ENCODE measurements at regions not wholly inside any gene's neighbourhood (a gene's known extent, or its start where the extent isn't known, plus 50 kb on each side); places are given as distances from the start of the nearest gene placed in this dataset.

- intact Hi-C loops (cut with DNase I; ENCODE audit: low total_unique reads): no loop called here
- Histone ChIP-seq H3K27me3 (no peaks in the 10 kb centered on the region), H3K4me1 (no peaks in the 10 kb centered on the region), H3K4me3 (no peak overlapping the region), H3K27ac (no peak overlapping the region), H3K36me3 (no peaks in the 10 kb centered on the region), H3K9me3 (no peaks in the 10 kb centered on the region)
- TF ChIP-seq CTCF (IDR thresholded peaks at IDR 0.05 in 4 of 5, conservative IDR thresholded peaks at IDR 0.05 in 1 of 5) (no peak), POLR2A (IDR thresholded peaks at IDR 0.05) (no peak)
- DNase-seq: no peak
- no peak for ATAC-seq
- in situ Hi-C loops (cut with MboI; ENCODE audit: low sequenced_read_pairs in 4 of 4): no loop called here
Observed at GRCh38 chr4:117491516-117491915, 406.1 kb upstream of the TRAM1L1 start.

- ATAC-seq (no peak), DNase-seq (no peak)
- no peak overlapping the region for H3K4me3 ChIP-seq
- intact Hi-C loops (cut with DNase I; ENCODE audit: low total_unique reads): no loop called here
- H3K27ac ChIP-seq: no peak overlapping the region
- H3K27me3 ChIP-seq: no peaks in the 10 kb centered on the region
- TF ChIP-seq CTCF (IDR thresholded peaks at IDR 0.05 in 4 of 5, conservative IDR thresholded peaks at IDR 0.05 in 1 of 5) (no peak), POLR2A (IDR thresholded peaks at IDR 0.05) (no peak)
- no peaks in the 10 kb centered on the region for H3K9me3 ChIP-seq
- in situ Hi-C loops (cut with MboI; ENCODE audit: low sequenced_read_pairs in 4 of 4): no loop called here
- H3K4me1 ChIP-seq: no peaks in the 10 kb centered on the region
- no peaks in the 10 kb centered on the region for H3K36me3 ChIP-seq
Observed at GRCh38 chr4:117495802-117496201, 410.4 kb upstream of the TRAM1L1 start.

GRCh38 chr4:117512414-117512813, 427.0 kb upstream of the TRAM1L1 start:
- no peaks in the 10 kb centered on the region for H3K4me1 ChIP-seq
- intact Hi-C loops (cut with DNase I; ENCODE audit: low total_unique reads) (no loop called here), in situ Hi-C loops (cut with MboI; ENCODE audit: low sequenced_read_pairs in 4 of 4) (no loop called here)
- no peaks in the 10 kb centered on the region for H3K36me3 ChIP-seq
- H3K27me3 ChIP-seq: no peaks in the 10 kb centered on the region
- TF ChIP-seq POLR2A (IDR thresholded peaks at IDR 0.05): no peak
- no peak for TF ChIP-seq CTCF (IDR thresholded peaks at IDR 0.05 in 4 of 5, conservative IDR thresholded peaks at IDR 0.05 in 1 of 5)
- H3K27ac ChIP-seq: no peak overlapping the region
- DNase-seq: no peak
- no peak overlapping the region for H3K4me3 ChIP-seq
- no peaks in the 10 kb centered on the region for H3K9me3 ChIP-seq
- ATAC-seq: no peak

- Histone ChIP-seq H3K27ac (no peak overlapping the region), H3K36me3 (no peaks in the 10 kb centered on the region), H3K27me3 (no peaks in the 10 kb centered on the region), H3K9me3 (no peaks in the 10 kb centered on the region), H3K4me3 (no peak overlapping the region), H3K4me1 (no peaks in the 10 kb centered on the region)
- TF ChIP-seq CTCF (IDR thresholded peaks at IDR 0.05 in 4 of 5, conservative IDR thresholded peaks at IDR 0.05 in 1 of 5): no peak
- no peak for TF ChIP-seq POLR2A (IDR thresholded peaks at IDR 0.05)
- in situ Hi-C loops (cut with MboI; ENCODE audit: low sequenced_read_pairs in 4 of 4): no loop called here
- ATAC-seq (no peak), DNase-seq (no peak)
- intact Hi-C loops (cut with DNase I; ENCODE audit: low total_unique reads): no loop called here
Observed at GRCh38 chr4:117514391-117515175, 429.2 kb upstream of the TRAM1L1 start.

GRCh38 chr4:117515921-117516320, 430.5 kb upstream of the TRAM1L1 start:
- Histone ChIP-seq H3K27me3 (no peaks in the 10 kb centered on the region), H3K4me3 (no peak overlapping the region), H3K9me3 (no peaks in the 10 kb centered on the region), H3K36me3 (no peaks in the 10 kb centered on the region), H3K27ac (no peak overlapping the region), H3K4me1 (no peaks in the 10 kb centered on the region)
- ATAC-seq: no peak
- intact Hi-C loops (cut with DNase I; ENCODE audit: low total_unique reads): no loop called here
- DNase-seq: no peak
- in situ Hi-C loops (cut with MboI; ENCODE audit: low sequenced_read_pairs in 4 of 4): no loop called here
- TF ChIP-seq POLR2A (IDR thresholded peaks at IDR 0.05): no peak
- no peak for TF ChIP-seq CTCF (IDR thresholded peaks at IDR 0.05 in 4 of 5, conservative IDR thresholded peaks at IDR 0.05 in 1 of 5)

All from gastrocnemius medialis (tissue), 4 donors.